Choroid plexus epithelial cell (primary cell): ENCODE measurements at regions not wholly inside any gene's neighbourhood (a gene's known extent, or its start where the extent isn't known, plus 50 kb on each side); places are given as distances from the start of the nearest gene placed in this dataset.

Experiments
- DNase-seq: peaks from one replicate; pipeline ENCODE4 v3.0.0-alpha.2; 2010; ENCODE audit warnings: low read depth
- H3K4me3 ChIP-seq: 2 replicates; pipeline ENCODE4 v1.5.1; 2011; ENCODE audit warnings: low read depth, mild to moderate bottlenecking, control low read depth, low read length, moderate library complexity
- TF ChIP-seq, protein P1 (sequence below): conservative IDR thresholded peaks from 2 replicates; pipeline ENCODE4 v1.5.1; 2011; ENCODE audit warnings: low read depth, mild to moderate bottlenecking, control low read depth, inconsistent platforms, low read length, moderate library complexity

DNA sequence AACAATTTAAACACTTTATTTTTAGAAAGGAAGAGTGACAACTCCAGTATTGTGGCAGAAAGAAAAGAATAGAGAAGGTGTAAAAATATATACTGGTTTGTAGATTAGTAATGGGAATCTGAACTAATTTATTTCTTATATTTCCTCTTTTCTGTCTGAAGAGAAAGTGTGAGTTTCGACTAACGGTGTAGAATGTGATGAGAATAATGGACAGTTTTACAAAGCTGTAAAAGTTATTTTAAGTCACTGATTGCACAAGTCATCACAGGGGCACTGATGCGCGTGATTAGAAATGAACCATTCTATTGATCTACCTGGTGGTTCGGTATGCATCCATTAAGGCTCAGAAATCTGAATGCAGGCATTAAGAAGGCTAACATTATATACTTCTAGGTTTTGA is 158.5 kb upstream of the ATXN7L3B start:
- TF ChIP-seq, protein P1, sequence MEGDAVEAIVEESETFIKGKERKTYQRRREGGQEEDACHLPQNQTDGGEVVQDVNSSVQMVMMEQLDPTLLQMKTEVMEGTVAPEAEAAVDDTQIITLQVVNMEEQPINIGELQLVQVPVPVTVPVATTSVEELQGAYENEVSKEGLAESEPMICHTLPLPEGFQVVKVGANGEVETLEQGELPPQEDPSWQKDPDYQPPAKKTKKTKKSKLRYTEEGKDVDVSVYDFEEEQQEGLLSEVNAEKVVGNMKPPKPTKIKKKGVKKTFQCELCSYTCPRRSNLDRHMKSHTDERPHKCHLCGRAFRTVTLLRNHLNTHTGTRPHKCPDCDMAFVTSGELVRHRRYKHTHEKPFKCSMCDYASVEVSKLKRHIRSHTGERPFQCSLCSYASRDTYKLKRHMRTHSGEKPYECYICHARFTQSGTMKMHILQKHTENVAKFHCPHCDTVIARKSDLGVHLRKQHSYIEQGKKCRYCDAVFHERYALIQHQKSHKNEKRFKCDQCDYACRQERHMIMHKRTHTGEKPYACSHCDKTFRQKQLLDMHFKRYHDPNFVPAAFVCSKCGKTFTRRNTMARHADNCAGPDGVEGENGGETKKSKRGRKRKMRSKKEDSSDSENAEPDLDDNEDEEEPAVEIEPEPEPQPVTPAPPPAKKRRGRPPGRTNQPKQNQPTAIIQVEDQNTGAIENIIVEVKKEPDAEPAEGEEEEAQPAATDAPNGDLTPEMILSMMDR: no peak
- no peak for DNase-seq
- no peak overlapping the region for H3K4me3 ChIP-seq

DNA sequence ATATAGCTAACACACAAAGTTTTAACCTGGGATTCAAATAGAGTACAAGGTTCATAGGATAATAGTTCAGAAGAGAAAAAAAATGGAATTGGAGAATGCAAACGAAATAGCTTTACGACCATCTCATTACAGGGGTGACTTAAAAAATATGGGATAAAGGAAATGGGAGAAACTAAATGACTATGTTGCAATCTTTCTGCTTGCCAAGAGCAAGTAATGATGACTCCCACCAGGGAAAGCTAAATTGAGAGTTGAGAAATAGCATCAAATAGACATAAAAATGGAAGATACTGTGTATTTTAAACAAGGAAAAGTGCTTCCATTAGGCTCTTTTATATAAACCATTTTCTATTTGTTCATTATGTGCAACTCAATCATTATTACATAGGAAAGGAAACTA is 155.7 kb upstream of the ATXN7L3B start:
- TF ChIP-seq, protein P1: no peak
- no peak for DNase-seq
- no peak overlapping the region for H3K4me3 ChIP-seq

DNA sequence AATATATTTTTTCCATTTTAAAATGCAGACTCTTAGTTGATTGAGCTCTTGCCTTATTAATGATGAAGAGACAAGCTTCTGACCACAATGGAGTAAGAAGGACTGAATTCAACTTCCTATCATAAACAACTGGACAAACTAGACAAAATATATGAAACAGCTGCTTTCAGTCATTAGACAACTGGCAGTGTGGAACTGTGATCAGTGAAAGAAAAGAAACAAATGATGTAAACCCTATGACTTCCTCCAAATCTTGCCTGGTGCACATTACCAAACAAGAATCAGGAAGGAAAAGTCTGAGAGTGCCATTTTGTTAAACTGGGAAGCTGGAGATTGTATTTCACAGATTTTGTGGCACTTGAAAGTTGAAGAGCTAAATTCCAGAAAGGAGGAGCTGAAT is 154.7 kb upstream of the ATXN7L3B start:
- no peak for DNase-seq
- no peak overlapping the region for H3K4me3 ChIP-seq
- TF ChIP-seq, protein P1: no peak

DNA sequence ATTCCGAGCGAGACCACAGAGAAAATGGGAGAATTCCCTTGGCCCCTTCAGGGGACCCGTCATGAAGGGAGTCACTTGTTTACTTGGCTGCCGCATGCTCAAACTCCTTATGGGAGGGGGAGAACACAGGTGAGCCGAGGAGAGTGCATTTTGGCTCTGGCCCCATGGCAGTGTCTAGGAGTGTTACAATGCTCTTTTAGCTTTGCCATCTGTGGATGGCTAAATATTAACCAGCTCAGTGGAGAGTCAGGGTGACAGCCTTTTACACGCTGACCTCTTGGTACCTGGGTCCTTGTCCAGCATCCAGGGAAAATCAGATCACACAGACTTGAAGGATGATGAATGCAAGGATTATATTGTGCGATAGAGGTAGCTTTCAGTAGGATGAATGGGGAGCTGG is 146.4 kb upstream of the ATXN7L3B start:
- TF ChIP-seq, protein P1: no peak
- H3K4me3 ChIP-seq: no peak overlapping the region

DNA sequence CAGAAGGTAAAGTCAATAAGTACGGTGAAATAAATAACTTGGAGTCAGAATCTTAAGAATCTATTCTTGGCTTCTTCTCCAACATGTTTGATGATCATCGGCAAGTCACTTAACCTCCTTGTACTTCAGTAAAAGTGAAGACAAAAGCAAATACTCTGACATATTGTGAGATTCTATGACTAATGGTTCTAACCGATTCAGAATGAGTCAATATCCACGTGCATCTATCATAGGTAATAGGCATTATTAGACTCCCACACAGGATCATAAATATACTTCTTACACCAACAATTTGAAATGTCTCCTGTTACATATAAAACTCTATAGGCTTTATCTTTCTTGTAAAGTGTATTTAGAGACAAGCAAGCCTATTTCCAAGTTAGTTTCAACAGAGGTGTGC is 144.4 kb upstream of the ATXN7L3B start:
- H3K4me3 ChIP-seq: no peak overlapping the region
- no peak for DNase-seq
- TF ChIP-seq, protein P1: no peak

More for the DNA sequence above, 146.4 kb upstream of the ATXN7L3B start:
- no peak for DNase-seq

DNA sequence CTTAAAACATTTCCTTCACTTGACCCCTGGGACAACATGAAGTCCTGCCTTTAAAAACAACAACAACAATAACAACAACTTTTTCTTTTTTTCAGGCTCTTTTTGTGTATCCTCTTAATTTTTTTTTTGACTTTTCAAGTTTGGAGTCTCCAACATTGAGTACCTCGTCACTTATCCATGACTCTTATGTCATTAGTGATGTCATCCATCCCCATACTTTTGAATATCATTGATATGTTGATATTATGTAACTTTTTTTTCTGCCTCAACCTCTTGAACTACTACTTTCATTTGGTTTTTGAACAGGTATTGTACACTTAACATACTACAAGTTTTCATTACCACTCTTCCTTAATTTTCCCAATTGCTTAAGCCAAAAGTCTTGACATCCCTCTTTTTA is 143.0 kb upstream of the ATXN7L3B start:
- no peak overlapping the region for H3K4me3 ChIP-seq
- TF ChIP-seq, protein P1: no peak
- no peak for DNase-seq

DNA sequence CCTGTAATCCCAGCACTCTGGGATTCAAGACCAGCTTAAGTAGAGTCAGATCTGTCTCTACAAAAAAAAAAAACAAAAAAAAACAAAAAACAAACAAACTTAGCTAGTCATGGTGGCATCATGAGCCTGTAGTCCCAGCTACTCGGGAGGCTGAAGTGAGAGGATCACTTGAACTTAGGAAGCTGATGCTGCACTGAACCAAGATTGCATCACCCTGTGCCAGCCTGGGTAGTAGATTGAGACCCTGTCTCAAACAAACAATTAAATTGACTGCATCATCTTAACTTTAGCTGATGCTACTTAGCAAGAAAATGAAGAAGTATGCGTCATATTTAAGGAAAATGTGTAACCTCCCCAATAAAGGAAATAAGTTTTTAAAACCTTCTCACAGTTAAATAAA is 136.6 kb upstream of the ATXN7L3B start:
- TF ChIP-seq, protein P1: no peak
- no peak for DNase-seq

More for the DNA sequence above, 136.6 kb upstream of the ATXN7L3B start:
- H3K4me3 ChIP-seq: no peak overlapping the region
